NCI-H526 (cell line): ENCODE measurements at regions not wholly inside any gene's neighbourhood (a gene's known extent, or its start where the extent isn't known, plus 50 kb on each side); places are given as distances from the start of the nearest gene placed in this dataset.
"Not testable (repeated sequence)": the region's sequence is repeated elsewhere in the genome, so short reads cannot be mapped to it uniquely, and the experiment has no call there.

Experiments
- DNase-seq, 2 experiments: peaks; one replicate each; lab custom pipeline; 2025; lab: John Stamatoyannopoulos, UW

DNA sequence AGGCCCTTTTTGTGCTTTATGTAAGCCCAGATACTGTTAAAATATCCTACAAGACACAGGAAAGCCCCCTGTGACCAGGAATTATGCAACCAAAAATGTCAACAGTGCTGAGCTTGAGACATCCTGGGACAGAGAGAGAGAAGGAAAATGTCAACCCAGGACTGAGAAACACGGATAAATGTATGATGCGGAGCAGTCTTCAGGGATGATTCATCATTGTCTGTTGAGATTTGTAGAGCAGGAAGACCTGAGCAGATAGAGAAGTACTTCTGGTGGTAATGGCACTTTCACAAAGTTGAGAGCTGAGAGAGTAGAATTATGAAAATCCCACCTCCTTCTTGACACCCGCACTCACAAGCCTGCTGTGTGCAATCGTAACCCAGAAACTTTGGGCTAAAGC, 330.1 kb upstream of the FRG1 start:
- DNase-seq, result not testable (repeated sequence)

DNA sequence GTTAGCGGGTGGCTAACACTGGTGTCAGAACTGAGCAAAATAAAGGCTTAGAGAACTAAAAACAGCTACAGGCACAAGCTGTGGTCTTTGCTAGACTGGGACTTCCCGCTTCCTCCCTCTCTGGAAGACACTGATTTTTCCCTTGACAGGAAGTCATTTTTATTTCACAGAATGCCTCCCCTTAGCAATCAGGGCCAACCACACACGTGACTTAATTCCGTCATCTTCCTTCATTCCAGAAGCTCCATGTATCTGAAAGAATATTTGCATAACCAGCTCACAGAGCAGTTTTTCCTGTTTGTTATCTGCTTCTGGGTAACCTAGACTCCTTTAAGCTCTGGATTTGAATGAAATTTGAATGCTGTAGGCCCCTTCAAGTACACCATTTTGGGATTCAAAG, 327.5 kb upstream of the FRG1 start:
- DNase-seq, result peak; percentile 82 to 88

DNA sequence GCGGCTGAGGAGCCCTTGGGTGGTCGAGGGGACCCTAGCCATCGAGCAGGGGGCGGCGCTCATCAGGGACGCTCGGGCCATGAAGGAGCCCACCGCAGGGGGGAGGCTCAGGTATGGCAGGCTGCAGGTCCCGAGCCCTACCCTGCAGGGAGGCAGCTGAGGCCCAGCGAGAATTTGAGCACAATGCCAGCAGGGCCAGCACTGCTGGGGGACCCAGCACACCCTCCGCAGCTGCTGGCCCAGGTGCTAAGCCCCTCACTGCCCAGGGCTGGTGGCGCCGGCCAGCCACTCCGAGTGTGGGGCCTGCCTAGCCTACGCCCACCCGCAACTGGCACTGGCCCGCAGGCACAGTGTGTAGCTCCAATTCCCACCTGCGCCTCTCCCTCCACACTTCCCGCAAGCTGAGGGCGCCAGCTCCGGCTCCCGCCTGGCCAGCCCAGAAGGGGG, 325.4 kb upstream of the FRG1 start:
- no peak for DNase-seq

DNA sequence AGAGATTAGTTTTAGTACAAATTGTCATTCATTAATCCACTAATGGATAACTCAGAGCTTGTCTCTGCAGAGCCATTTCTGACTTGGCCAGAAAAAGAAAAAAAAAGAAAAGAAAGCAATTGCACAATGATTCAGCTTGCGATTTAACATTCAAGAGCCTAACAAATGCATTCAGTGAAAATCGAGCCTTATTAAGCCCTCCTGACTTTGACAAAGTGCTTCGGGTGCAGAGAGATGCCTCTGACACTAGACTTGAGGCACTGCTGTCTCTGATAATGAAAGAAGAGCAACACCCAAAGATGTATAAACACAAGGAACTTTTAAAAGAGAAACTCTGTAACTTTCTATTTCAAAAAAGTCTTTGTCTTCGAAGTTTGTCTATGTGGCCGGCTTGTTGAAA, 322.9 kb upstream of the FRG1 start:
- not testable (repeated sequence) for DNase-seq

DNA sequence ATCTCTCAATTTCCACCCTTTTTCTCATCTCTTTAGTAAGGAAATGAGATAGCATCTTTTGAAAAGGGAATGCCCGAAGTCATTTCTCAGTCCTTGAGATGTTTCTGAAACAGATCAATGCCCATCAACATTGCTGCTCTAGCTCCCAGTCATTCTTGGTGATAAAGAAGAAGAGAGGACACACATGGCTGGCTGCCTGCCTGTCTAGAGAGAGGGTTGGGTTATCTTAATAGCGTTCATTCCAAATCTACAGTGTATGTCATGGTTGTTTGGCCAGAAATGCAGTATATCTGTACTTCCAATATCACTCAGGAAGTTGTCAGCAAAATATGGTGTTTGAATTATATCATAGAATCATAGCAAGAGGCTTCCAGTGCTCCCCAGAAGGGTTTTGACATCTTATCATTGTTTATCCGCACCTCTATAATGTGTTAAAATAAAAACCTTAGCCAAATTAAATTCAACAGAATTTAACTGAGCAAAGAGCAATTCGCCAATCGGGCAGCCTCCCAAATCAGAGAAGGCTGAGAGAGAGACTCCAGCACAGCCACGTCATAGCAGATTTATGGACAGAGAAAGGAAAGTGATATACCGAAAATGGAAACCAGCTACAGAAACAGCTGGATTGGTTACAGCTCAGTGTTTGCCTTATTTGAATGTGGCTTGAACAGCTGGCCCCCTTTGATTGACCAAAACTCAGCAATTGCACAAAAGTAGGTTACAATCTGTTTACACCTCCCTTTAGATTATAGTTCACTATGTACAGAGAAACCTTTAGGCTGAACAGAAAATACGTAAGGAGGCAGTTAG, 321.0 kb upstream of the FRG1 start:
- not testable (repeated sequence) for DNase-seq

DNA sequence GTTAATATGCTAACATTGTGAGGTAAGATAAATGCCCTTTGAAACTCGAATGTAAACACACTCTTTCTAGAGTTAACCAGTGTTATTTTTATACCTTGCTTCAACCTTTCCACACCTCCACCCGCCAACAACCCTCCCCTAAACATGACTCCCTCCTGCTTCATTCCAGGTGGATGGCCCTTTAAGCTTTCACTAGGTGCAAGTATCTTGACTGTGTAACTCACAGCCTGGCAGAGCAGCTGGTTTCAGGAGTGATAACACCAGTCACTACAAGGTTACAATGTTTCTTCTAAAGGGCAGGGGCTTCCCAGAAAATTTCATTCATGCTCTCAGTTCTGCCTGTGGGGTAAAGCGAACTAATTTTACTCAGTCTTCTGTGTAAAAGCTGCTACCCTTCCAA, 318.1 kb upstream of the FRG1 start:
- not testable (repeated sequence) for DNase-seq

DNA sequence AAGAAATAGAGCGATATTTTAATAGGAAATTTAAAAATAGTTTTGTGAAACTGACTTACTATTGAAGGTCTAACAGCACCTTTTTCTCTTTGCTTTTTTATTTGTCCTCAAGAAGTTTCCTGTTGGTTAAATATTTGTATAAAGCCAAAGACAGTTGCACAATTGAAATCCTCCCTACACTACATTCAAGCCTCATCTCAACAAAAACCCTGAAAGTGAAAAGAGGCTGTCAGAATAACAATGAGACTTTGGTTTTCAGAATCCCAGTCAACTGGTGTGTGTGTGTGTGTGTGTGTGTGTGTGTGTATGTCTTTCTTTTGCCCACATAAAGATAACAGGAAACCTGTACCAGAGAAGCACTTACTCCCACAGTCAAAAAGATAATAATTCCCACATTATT, 313.6 kb upstream of the FRG1 start:
- not testable (repeated sequence) for DNase-seq

DNA sequence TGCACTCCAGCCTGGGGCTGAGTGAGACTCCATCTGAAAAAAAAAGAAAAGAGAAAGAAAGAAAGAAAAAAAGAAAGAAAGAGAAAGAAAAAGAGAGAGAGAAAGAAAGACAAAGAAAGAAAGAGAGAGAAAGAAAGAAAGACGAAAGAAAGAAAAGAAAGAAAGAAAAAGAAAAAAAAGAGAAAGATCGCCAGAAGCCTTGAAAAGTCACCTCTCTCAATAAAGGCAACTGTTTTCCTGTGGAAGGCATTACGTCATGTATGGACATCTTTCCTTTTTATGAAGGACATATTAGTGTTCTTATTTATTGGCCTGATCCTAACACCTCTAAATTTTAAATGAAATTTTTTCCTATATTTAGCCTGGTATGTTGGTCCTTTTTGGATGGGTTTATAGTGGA, 310.9 kb upstream of the FRG1 start:
- not testable (repeated sequence) for DNase-seq

DNA sequence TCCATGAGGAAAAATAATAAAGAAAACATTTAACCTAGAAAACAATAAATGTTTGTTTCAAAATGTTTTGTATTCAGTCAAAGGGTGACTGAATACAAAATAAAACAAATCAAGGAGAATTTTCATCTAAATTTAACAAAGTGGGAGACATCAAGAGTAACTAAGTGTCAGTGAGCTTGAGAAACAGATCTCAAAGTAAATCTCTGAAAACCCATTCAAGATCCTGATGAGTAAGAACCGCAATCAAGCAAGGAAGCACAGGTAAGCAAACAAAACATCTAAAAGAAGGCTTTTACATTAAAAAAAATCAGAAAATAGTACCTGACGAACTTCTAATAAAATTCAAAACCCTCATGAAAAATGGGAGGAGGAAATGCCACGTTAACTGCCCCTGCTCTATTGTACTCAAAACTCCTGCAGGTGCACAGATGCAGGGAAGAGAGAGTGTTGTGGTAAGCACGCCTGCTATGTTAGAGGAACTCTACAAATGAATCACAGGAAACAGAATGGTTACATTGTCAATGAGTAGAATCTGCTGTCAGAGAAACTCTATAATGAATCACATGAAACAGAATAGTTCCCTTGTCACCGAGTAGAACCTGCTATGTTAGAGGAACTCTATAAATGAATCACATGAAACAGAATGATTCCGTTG, 309.6 kb upstream of the FRG1 start:
- not testable (repeated sequence) for DNase-seq

DNA sequence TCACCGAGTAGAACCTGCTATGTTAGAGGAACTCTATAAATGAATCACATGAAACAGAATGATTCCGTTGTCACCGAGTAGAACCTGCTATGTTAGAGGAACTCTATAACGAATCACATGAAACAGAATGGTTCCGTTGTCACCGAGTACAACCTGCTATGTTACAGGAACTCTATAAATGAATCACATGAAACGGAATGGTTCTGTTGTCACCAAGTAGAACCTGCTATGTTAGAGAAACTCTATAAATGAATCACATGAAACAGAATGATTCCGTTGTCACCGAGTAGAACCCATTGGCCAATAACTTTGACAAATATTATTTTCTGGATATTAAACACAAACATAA, 309.1 kb upstream of the FRG1 start:
- not testable (repeated sequence) for DNase-seq

DNA sequence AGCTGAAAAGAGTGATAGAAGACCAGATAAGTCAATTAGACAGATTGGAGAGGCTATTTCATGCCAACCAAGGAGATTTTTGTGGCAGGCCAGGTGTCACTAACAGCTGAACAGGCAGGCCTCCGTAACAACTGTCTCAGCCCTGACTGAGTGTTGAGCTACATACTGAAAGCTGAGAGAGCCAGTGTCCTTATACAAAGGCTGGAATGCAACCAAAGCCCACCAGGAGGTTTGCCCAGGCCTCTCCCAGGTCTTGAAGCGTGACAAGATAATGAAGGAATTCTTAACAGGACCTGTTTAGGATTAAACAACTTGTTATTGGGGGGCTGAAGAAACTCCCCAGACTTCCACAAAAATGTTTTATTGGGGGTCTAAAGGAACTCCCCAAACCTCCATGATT, 290.2 kb upstream of the FRG1 start:
- not testable (repeated sequence) for DNase-seq

DNA sequence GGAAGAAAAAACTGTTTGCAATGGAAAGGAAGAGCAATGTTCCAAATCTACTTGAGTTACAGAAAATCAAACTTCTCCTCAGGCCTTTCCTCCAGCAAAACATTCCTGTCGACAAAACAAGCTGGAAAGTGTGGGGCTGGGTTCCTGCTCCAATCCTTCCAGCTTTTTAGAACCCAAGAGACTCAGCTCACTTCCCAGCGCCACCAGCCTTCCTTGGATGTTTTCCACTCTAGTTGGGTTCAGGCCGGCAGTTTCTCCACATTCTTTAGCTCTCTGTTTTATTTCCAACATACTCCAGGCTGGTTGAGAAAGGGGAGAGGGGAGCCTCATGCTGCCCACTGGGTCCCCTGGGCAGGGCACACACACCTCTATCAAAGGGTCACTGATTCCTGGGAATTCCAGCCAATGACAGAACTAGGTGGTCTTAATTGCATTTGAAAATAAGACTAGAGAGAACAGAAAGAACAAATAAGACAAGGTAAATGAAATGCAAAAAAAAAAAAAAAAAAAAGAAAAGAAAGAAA, 287.5 kb upstream of the FRG1 start:
- not testable (repeated sequence) for DNase-seq

DNA sequence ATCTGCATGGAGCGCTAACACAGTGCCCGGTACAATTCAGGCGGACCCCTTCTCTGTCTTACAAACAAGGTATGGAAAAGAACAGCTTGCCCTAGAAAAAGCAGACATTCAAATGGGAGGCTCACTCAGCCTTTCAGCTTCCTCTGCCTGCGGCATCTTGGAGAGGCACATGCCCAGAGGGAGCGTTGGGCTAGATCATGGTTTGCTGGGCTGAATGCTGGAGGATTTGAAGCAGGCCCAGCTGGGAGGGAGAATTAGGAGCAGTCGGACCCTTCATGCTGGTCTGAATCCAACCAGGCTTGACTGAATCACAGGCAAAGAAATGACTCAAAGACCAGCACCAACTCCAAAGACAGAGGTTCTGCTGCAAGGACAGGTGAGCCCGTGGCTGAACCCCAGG, 286.7 kb upstream of the FRG1 start:
- DNase-seq, result not testable (repeated sequence)

DNA sequence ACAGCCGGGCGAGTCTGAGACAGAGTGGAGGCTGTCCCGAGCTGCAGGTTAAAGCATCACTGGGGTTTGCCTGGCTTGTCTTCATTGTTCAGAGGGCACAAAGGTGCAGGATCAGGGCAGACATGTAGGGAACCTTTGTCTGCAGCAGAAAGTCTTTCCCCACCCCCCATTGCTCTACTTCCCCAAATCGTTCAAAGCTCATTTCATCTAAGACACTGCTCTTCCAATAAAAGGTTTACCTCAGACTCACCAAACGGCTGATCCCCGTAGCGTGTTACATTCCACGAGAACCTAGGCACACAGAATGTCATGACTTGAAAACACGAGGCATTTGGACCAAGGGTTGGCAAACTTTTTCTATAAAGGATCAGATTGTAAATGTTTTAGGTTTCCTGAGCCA, 286.3 kb upstream of the FRG1 start:
- DNase-seq, result not testable (repeated sequence)

DNA sequence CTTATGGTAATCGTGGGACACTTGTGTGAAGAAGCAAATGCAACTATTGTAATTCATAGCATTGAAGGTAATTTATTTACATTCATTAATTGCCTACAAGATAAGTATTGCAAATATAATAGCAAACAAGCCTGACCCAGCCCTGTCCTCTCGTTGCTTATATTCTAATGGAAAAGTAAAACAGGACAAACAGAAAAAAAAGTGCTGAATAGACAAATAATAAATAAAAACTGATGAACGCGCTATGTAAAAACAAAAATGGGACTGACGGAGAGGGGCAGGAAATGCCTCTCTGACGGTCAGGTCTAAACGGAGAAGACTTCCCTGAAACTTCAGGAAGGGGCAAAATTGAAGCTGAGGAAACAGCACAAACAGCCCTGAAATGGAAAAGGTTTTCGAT, 284.9 kb upstream of the FRG1 start:
- DNase-seq, result not testable (repeated sequence)

DNA sequence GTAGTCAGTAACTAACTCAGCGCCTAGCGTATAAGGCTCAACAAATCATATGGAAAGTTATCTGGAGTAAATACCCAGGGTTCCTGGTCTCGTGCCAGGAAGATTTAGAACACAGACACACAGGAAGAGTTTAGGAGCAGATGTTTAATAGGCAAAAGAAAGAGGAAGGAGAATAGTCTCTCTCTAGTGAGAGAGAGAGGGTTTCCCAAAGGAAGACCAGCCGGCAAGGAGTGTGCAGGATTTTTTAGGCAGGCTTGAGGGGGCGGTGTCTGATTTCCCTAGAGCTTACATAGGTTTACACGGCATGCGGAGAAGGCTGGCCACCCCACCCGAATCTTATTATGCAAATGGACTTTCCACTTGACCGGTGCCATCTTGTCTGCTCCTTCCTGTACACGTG, 284.0 kb upstream of the FRG1 start:
- DNase-seq, result peak in 1 of 2 experiments; percentile 12

DNA sequence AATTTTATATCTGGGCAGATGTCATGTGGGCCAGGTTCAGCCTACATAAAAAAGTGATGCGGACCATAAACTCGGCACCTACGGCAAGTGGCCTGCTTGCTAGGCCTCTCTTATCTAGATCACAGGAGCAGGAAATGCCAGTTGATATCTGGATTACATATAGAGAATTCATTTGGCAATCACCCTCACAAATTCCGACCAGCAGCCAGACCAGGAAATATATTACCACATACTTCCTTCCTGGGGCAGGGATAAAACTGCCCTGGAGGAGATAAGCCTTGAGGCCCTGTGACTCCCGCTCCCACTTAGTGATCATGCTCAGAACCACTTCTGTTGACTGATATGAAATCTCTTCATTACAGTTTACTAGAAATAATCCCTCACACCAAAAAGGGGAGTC, 282.4 kb upstream of the FRG1 start:
- DNase-seq, result not testable (repeated sequence)

DNA sequence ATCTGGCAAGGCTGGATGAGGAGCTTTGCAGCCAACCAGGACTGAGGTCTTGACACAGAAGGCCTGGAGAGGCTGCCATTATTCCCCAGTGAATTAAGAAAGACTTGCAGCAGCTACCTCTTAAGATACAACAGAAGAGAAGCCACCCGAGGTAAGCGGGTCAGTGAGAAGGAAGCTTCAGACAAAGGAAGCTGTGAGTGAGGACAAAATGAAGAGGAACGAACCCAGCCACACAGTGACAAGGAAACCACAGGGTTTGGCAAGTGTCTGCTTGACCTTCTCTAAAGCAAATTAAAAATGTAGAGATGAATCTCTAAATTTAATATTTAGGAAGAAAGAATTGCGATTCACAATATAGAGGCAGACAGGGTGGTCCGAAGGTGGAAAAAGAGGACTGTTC, 281.8 kb upstream of the FRG1 start:
- DNase-seq, result not testable (repeated sequence)

DNA sequence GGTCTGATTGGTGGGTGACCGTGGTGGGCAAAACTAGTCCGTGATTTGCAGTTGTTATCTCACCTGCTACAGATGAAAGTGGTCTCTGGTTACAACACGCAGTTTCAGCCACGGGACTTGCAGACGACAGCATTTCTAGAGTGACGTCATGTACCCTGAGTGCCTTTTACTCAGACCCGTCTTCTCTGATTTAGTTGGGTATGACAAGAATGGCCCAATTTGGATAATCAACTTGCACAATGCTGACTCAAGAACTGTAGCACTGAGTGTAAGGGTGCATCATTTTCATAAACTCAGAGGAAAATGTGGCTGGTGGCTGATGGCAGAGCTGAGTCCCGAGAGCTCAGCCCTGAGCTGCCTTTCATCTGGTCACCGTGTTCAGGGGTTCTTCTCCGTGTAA, 281.4 kb upstream of the FRG1 start:
- no peak for DNase-seq

DNA sequence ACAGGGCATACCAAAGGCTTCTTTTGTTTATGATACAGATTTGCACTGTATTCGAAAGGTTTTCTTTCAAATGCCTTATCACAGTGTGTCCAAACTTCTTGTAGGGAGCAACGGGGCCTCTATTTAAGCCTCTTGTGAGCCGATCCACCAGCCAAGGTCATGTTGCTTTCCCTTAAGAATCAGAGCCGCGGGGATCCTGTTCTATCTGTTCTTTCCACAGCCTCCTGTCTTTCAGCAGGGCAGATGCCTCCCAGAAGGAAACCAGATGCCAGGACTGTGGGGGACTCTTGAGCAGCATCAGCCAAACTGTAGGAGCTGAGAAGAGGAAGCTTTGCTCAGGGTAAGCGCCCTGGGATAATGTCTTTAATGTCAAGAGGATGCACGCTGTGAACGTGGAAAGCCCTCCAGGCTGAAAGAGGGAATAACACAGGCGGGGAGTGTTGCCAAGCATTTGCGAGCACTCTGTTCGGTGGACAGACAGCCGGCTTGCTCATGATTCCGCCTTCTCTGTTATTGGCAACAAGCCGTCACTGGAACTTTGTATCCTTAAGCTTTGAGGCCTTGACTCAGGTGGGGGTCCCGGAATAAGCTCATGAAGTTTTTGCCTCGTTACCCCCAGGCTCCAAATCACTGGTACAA, 279.8 kb upstream of the FRG1 start:
- no peak for DNase-seq

DNA sequence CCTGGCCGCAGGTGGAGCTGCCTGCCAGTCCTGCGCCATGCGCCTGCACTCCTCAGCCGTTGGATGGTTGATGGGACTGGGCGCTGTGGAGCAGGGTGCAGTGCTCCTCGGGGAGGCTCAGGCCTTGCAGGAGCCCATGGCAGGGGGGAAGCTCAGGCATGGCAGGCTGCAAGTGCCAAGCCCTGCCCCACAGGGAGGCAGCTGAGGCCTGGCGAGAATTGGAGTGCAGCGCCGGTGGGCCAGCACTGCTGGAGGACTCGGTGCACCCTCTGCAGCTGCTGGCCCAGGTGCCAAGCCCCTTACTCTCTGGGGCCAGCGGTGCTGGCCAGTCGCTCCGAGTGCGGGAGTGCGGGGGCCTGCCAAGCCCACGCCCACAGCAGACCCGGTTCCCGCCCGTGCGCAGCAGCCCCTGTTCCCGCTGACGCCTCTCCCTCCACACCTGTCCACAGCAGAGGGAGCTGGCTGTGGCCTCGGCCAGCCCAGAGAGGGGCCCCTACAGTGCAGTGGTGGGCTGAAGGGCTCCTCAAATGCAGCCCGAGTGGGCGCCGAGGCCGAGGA, 275.9 kb upstream of the FRG1 start:
- no peak for DNase-seq

DNA sequence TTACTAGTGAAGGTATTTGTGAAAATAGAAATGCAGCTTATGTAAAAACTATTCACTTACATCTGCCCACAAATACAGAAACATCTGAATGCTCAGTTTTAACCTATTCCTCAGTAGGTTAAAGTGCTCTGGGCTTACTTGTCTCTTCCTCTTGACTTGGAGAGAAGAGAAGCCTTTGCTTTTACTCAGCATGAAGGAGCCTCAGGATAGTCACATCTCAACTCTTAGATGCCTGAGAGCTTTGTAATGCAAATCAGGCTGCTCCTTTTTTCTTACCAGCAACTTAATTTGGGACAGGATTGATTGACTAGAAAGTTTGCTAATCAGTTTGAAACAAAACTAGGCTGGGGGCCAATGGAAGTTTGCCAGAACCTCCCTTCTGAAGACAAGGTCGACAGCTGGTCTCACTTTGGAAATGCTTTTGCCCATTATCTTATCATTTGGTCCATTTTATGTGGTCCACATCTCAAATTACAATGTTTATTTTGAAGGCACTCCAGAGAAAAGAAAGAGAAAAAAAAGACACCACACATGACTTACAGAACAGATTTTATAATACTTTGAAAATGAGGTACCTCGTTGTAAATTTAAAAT, 274.9 kb upstream of the FRG1 start:
- DNase-seq, result not testable (repeated sequence)
